A549 (cell line): ENCODE measurements at regions not wholly inside any gene's neighbourhood (a gene's known extent, or its start where the extent isn't known, plus 50 kb on each side); places are given as distances from the start of the nearest gene placed in this dataset.
A peak's percentile ranks its signal among the peaks of the same experiment; 100 is the strongest.

Experiments used
- ATAC-seq, 2 experiments: fragments of 200-7000 bp in 1 of 2; fragments of >200 bp in 1 of 2; cut with Nextera tagmentation in 1 of 2; cut with Tn5 transposase in 1 of 2; 3 replicates each; pipeline versions ENCODE4 v1.8.0 to v1.9.1; 2018 to 2020; ENCODE audit warnings: mild to moderate bottlenecking in 1 of 2, moderate library complexity in 1 of 2
- CTCF ChIA-PET: fragments of 300-600 bp; sonication (Branson Sonifier 250); formaldehyde crosslinking; extraction: SDS; loops from one replicate; lab custom pipeline; 2021; ENCODE audit warnings: antibody characterized with exemption, inconsistent platforms; lab: Yijun Ruan, JAX
- POLR2A ChIA-PET: fragments of 350-600 bp; formaldehyde crosslinking; extraction: SDS; loops from one replicate; lab custom pipeline; 2021; ENCODE audit warnings: antibody characterized with exemption, inconsistent platforms; lab: Yijun Ruan, JAX
- DNase-seq, 2 experiments: peaks; one replicate each; pipeline versions ENCODE4 v3.0.0 to v3.0.0-alpha.2; 2011 to 2016; ENCODE audit warnings: low read depth in 1 of 2, low spot score in 1 of 2
- FAIRE-seq: peaks from 2 replicates; lab custom pipeline; 2011; peaks lifted over from hg19 to GRCh38; lab: Jason Lieb, UNC
- H3K27ac ChIP-seq, 2 experiments: fragments of >200 bp; sonication (Bioruptor Twin); formaldehyde crosslinking; 3 replicates each; pipeline ENCODE4 v1.5.1; 2016 to 2017
- H3K4me1 ChIP-seq: fragments of >200 bp; sonication (Bioruptor Twin); formaldehyde crosslinking; 3 replicates; pipeline ENCODE4 v1.6.1; 2016
- H3K4me2 ChIP-seq: fragments of >200 bp; sonication (Bioruptor Twin); formaldehyde crosslinking; 3 replicates; pipeline ENCODE4 v1.6.1; 2016
- H3K4me3 ChIP-seq: fragments of >200 bp; sonication (Bioruptor Twin); formaldehyde crosslinking; 3 replicates; pipeline ENCODE4 v1.5.1; 2016
- H3K9me3 ChIP-seq: fragments of >200 bp; sonication (Bioruptor Twin); formaldehyde crosslinking; 3 replicates; pipeline ENCODE4 v1.6.1; 2016
- BHLHE40 ChIP-seq: IDR thresholded peaks from 2 replicates; pipeline ENCODE4 v1.6.1; 2012; ENCODE audit warnings: low read depth, low read length, inconsistent platforms
- FOSB ChIP-seq: fragments of 250-450 bp; sonication (Bioruptor Pico); IDR thresholded peaks from 2 replicates; pipeline ENCODE4 v1.5.0; 2020; ENCODE audit warnings: mild to moderate bottlenecking, moderate library complexity
- FOSL2 ChIP-seq, 2 experiments: fragments of 450-650 bp in 1 of 2; fragments of >200 bp in 1 of 2; sonication (Bioruptor Twin) in 1 of 2; formaldehyde crosslinking; IDR thresholded peaks; 2 replicates each; pipeline versions ENCODE4 v1.5.0 to v1.6.1; 2016 to 2020; ENCODE audit warnings: mild to moderate bottlenecking in 1 of 2, moderate library complexity in 1 of 2
- FOXS1 ChIP-seq: fragments of 250-450 bp; sonication (Bioruptor Pico); IDR thresholded peaks from 2 replicates; pipeline ENCODE4 v1.5.0; 2020; ENCODE audit warnings: mild to moderate bottlenecking, moderate library complexity
- GATA3 ChIP-seq: IDR thresholded peaks from 2 replicates; pipeline ENCODE4 v1.6.1; 2012; ENCODE audit warnings: borderline replicate concordance
- HOXA7 ChIP-seq: fragments of 250-450 bp; sonication (Bioruptor Pico); IDR thresholded peaks from 2 replicates; pipeline ENCODE4 v1.5.0; 2020; ENCODE audit warnings: mild to moderate bottlenecking, moderate library complexity
- HOXB13 ChIP-seq: fragments of 250-450 bp; sonication (Bioruptor Pico); IDR thresholded peaks from 2 replicates; pipeline ENCODE4 v1.5.0; 2020; ENCODE audit warnings: low read depth, mild to moderate bottlenecking, moderate library complexity
- HOXB5 ChIP-seq: fragments of 250-450 bp; sonication (Bioruptor Pico); IDR thresholded peaks from 2 replicates; pipeline ENCODE4 v1.5.0; 2020; ENCODE audit warnings: mild to moderate bottlenecking, moderate library complexity
- JUNB ChIP-seq: fragments of >200 bp; sonication (Bioruptor Twin); formaldehyde crosslinking; IDR thresholded peaks from 2 replicates; pipeline ENCODE4 v1.6.1; 2016
- KDM5A ChIP-seq: fragments of 200-600 bp; sonication (generic); IDR thresholded peaks from 2 replicates; pipeline ENCODE4 v1.6.1; 2016; ENCODE audit warnings: antibody characterized with exemption, mild to moderate bottlenecking
- MAZ ChIP-seq: fragments of 150-350 bp; IDR thresholded peaks from 2 replicates; pipeline ENCODE4 v1.6.1; 2014; ENCODE audit warnings: antibody characterized with exemption, low read depth, low read length, borderline replicate concordance
- MYC ChIP-seq: IDR thresholded peaks from 2 replicates; pipeline ENCODE4 v1.6.1; 2012; ENCODE audit warnings: mild to moderate bottlenecking, inconsistent platforms, low read length, improper control_type of control experiment, borderline replicate concordance
- NPAS2 ChIP-seq: fragments of 250-450 bp; sonication (Bioruptor Pico); IDR thresholded peaks from 2 replicates; pipeline ENCODE4 v1.8.0; 2022; ENCODE audit warnings: mild to moderate bottlenecking, moderate library complexity, borderline replicate concordance
- NR3C1 ChIP-seq: fragments of >200 bp; sonication (Bioruptor Twin); formaldehyde crosslinking; IDR thresholded peaks from 3 replicates; pipeline ENCODE4 v1.6.1; 2017
- PHF8 ChIP-seq: fragments of 200-600 bp; sonication (generic); IDR thresholded peaks from 2 replicates; pipeline ENCODE4 v1.6.1; 2016; ENCODE audit warnings: low read depth, mild to moderate bottlenecking, antibody characterized with exemption, moderate library complexity, borderline replicate concordance
- POLR2A ChIP-seq: IDR thresholded peaks from 2 replicates; pipeline ENCODE4 v1.6.1; 2012; ENCODE audit warnings: mild to moderate bottlenecking, low read length
- RAD21 ChIP-seq, 2 experiments: fragments of >200 bp in 1 of 2; sonication (Bioruptor Twin) in 1 of 2; formaldehyde crosslinking in 1 of 2; IDR thresholded peaks in 1 of 2; conservative IDR thresholded peaks in 1 of 2; 2 replicates in 1 of 2; 3 replicates in 1 of 2; pipeline ENCODE4 v1.6.1; 2012 to 2018; ENCODE audit warnings: inconsistent platforms in 1 of 2
- RCOR1 ChIP-seq: fragments of 150-350 bp; IDR thresholded peaks from 2 replicates; pipeline ENCODE4 v1.6.1; 2014; ENCODE audit warnings: antibody characterized with exemption, low read length, low read depth
- RFX5 ChIP-seq: fragments of 450-650 bp; IDR thresholded peaks from 2 replicates; pipeline ENCODE4 v1.7.1; 2014; ENCODE audit warnings: antibody characterized with exemption, mild to moderate bottlenecking, moderate library complexity
- TP53 ChIP-seq: fragments of 250-450 bp; sonication (Bioruptor Pico); IDR thresholded peaks from 2 replicates; pipeline ENCODE4 v1.5.0; 2021; ENCODE audit warnings: mild to moderate bottlenecking, moderate library complexity
- ZNF302 ChIP-seq: fragments of 250-450 bp; sonication (Bioruptor Pico); IDR thresholded peaks from 2 replicates; pipeline ENCODE4 v1.9.0; 2021; ENCODE audit warnings: inconsistent platforms, mild to moderate bottlenecking, moderate library complexity
- WGBS: methylation state at CpG from one replicate; pipeline ENCODE4 v1.1.6; 2017; ENCODE audit errors: missing lambda C conversion rate; 5-methylcytosine and 5-hydroxymethylcytosine counted together
- TF ChIP-seq, protein P1 (sequence below): fragments of 200-600 bp; sonication (generic); IDR thresholded peaks from 2 replicates; pipeline ENCODE4 v1.6.1; 2016; ENCODE audit warnings: antibody characterized with exemption, mild to moderate bottlenecking, moderate library complexity
- TF ChIP-seq, protein P2 (sequence below): fragments of >200 bp; sonication (Bioruptor Twin); formaldehyde crosslinking; IDR thresholded peaks from 2 replicates; pipeline ENCODE4 v1.6.1; 2016
- TF ChIP-seq, protein P3 (sequence below): IDR thresholded peaks from 2 replicates; pipeline ENCODE4 v1.6.1; 2012; ENCODE audit warnings: low read depth, borderline replicate concordance
- TF ChIP-seq, protein P4 (sequence below): fragments of >200 bp; sonication (Bioruptor Twin); formaldehyde crosslinking; IDR thresholded peaks from 3 replicates; pipeline ENCODE4 v1.6.1; 2016
- TF ChIP-seq, protein P5 (sequence below): IDR thresholded peaks from 2 replicates; pipeline ENCODE4 v1.6.1; 2012
- TF ChIP-seq, protein P6 (sequence below): fragments of >200 bp; sonication (Bioruptor Twin); formaldehyde crosslinking; IDR thresholded peaks from 3 replicates; pipeline ENCODE4 v1.5.1; 2016

DNA sequence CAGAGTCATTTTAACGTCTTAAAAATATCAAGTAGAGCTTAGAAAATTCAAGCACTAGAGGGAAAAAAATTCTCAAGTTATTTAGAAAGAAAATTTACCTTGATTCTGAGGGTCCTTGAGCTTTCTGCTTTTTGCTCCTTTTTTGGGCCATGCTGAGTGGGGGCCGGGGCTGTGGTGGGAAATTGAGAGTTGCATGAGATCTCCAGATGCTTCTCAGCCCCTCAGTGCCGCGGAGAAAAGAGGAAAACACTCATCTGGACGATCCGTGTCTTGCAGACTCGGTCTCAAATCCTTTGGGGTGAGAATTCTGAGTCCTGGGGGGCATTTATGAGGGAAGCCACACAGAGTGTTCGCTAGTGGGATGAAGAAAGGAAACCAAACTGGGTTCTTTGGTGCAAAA, 700.8 kb downstream of the TBC1D22A start (continued):
- TF ChIP-seq, protein P1, sequence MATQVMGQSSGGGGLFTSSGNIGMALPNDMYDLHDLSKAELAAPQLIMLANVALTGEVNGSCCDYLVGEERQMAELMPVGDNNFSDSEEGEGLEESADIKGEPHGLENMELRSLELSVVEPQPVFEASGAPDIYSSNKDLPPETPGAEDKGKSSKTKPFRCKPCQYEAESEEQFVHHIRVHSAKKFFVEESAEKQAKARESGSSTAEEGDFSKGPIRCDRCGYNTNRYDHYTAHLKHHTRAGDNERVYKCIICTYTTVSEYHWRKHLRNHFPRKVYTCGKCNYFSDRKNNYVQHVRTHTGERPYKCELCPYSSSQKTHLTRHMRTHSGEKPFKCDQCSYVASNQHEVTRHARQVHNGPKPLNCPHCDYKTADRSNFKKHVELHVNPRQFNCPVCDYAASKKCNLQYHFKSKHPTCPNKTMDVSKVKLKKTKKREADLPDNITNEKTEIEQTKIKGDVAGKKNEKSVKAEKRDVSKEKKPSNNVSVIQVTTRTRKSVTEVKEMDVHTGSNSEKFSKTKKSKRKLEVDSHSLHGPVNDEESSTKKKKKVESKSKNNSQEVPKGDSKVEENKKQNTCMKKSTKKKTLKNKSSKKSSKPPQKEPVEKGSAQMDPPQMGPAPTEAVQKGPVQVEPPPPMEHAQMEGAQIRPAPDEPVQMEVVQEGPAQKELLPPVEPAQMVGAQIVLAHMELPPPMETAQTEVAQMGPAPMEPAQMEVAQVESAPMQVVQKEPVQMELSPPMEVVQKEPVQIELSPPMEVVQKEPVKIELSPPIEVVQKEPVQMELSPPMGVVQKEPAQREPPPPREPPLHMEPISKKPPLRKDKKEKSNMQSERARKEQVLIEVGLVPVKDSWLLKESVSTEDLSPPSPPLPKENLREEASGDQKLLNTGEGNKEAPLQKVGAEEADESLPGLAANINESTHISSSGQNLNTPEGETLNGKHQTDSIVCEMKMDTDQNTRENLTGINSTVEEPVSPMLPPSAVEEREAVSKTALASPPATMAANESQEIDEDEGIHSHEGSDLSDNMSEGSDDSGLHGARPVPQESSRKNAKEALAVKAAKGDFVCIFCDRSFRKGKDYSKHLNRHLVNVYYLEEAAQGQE: no peak
- TF ChIP-seq, all 56 proteins: peak for 0

DNA sequence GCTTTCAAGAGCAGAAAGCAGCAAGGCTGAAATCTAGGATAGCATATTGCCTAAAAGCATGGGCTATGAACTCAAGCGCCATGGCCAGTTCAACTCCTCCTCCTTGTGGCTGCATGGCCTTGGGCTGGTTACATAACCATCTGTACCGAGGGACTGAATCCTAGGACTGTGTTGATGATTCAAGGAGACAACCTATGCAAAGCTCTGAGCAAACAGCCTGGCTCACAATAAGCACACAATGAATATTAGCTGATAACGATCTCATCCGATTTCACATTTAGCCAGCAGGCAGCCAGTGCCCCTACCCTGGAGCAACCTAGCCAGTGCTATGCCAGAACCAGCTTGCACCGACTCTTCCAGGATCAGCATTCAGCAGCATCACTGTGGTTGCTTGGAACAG, 698.4 kb downstream of the TBC1D22A start:
- H3K27ac ChIP-seq: no peak overlapping the region
- no peak overlapping the region for H3K4me3 ChIP-seq
- 34% methylated on average over 5 of the region's 5 CpGs for WGBS
- no peak for FAIRE-seq
- no peaks in the 10 kb centered on the region for H3K4me1 ChIP-seq
- ChIA-PET POLR2A (no interaction called here), CTCF (interaction anchor here (0.6 kb wide), 1 partner anchor 239 kb away, joined by 3 read pairs; no protein-coding TSS in a partner anchor)
- no peak overlapping the region for H3K4me2 ChIP-seq
- peak in 1 of 2 experiments; percentile 21 for DNase-seq
- no peak for TF ChIP-seq HOXB13 (CRISPR knock-in tag)
- TF ChIP-seq HOXB5 (CRISPR knock-in tag): no peak
- TF ChIP-seq, protein P2, sequence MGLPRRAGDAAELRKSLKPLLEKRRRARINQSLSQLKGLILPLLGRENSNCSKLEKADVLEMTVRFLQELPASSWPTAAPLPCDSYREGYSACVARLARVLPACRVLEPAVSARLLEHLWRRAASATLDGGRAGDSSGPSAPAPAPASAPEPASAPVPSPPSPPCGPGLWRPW: no peak
- TF ChIP-seq MYC: no peak
- no peak for TF ChIP-seq FOSL2 (IDR thresholded peaks at IDR 0.05)
- no peak for TF ChIP-seq FOSL2 (CRISPR knock-in tag; IDR thresholded peaks at IDR 0.05)
- no peak for TF ChIP-seq GATA3
- TF ChIP-seq NR3C1: no peak
- no peak for TF ChIP-seq FOSB
- TF ChIP-seq MAZ: no peak
- no peak for TF ChIP-seq NPAS2 (CRISPR knock-in tag)
- TF ChIP-seq POLR2A: no peak
- TF ChIP-seq, protein P3, sequence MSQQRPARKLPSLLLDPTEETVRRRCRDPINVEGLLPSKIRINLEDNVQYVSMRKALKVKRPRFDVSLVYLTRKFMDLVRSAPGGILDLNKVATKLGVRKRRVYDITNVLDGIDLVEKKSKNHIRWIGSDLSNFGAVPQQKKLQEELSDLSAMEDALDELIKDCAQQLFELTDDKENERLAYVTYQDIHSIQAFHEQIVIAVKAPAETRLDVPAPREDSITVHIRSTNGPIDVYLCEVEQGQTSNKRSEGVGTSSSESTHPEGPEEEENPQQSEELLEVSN: no peak
- TF ChIP-seq, protein P4, sequence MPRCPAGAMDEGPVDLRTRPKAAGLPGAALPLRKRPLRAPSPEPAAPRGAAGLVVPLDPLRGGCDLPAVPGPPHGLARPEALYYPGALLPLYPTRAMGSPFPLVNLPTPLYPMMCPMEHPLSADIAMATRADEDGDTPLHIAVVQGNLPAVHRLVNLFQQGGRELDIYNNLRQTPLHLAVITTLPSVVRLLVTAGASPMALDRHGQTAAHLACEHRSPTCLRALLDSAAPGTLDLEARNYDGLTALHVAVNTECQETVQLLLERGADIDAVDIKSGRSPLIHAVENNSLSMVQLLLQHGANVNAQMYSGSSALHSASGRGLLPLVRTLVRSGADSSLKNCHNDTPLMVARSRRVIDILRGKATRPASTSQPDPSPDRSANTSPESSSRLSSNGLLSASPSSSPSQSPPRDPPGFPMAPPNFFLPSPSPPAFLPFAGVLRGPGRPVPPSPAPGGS: no peak
- TF ChIP-seq, protein P5, sequence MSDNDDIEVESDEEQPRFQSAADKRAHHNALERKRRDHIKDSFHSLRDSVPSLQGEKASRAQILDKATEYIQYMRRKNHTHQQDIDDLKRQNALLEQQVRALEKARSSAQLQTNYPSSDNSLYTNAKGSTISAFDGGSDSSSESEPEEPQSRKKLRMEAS: no peak
- no peak for TF ChIP-seq KDM5A
- ATAC-seq: no peak; a peak in 2 of 6 replicates
- H3K9me3 ChIP-seq: no peaks in the 10 kb centered on the region; the same call in 2 of the 3 replicates

DNA sequence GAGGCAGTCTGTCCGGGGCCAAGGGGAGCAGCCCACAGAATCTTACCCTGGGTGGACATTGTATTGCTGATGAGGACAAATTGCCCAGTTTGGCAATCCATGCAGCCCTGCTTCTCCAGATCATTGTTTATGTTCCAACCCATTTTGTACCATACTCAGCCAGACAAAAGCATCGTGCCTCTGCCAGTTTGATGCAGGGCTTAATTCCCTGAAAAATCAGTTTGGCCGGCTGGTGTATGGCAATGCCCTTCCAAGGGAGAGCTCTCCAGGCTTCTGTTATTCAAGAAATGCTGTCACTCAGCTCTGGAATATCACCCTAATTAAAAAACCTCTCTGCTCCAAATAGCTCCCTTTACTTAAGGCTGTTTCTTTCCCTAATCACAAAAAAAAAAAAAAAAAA, 697.7 kb downstream of the TBC1D22A start:
- WGBS: 43% methylated on average over 3 of the region's 3 CpGs
- Histone ChIP-seq H3K4me2 (no peak overlapping the region), H3K9me3 (no peaks in the 10 kb centered on the region; the same call in 2 of the 3 replicates), H3K4me3 (no peak overlapping the region), H3K4me1 (no peaks in the 10 kb centered on the region), H3K27ac (no peak overlapping the region)
- DNase-seq (no peak), FAIRE-seq (no peak), ATAC-seq (no peak)
- POLR2A ChIA-PET: interaction anchor here (0.6 kb wide), 1 partner anchor 41 kb away, joined by 3 read pairs; no protein-coding TSS in a partner anchor
- CTCF ChIA-PET: interaction anchor here (0.6 kb wide), 2 partner anchors 18 to 240 kb away, joined by 3 to 5 read pairs; no protein-coding TSS in a partner anchor
- TF ChIP-seq JUNB (no peak), HOXA7 (CRISPR knock-in tag) (no peak), RFX5 (no peak), ZNF302 (CRISPR knock-in tag) (no peak), BHLHE40 (no peak), RAD21 (conservative IDR thresholded peaks at IDR 0.05 in 1 of 2, IDR thresholded peaks at IDR 0.05 in 1 of 2) (no peak), PHF8 (no peak), FOXS1 (CRISPR knock-in tag) (no peak), NPAS2 (CRISPR knock-in tag) (no peak), HOXB13 (CRISPR knock-in tag) (no peak), RCOR1 (no peak), TP53 (CRISPR knock-in tag) (no peak), NR3C1 (no peak)
- TF ChIP-seq, protein P6, sequence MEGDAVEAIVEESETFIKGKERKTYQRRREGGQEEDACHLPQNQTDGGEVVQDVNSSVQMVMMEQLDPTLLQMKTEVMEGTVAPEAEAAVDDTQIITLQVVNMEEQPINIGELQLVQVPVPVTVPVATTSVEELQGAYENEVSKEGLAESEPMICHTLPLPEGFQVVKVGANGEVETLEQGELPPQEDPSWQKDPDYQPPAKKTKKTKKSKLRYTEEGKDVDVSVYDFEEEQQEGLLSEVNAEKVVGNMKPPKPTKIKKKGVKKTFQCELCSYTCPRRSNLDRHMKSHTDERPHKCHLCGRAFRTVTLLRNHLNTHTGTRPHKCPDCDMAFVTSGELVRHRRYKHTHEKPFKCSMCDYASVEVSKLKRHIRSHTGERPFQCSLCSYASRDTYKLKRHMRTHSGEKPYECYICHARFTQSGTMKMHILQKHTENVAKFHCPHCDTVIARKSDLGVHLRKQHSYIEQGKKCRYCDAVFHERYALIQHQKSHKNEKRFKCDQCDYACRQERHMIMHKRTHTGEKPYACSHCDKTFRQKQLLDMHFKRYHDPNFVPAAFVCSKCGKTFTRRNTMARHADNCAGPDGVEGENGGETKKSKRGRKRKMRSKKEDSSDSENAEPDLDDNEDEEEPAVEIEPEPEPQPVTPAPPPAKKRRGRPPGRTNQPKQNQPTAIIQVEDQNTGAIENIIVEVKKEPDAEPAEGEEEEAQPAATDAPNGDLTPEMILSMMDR: no peak
- TF ChIP-seq, protein P4: no peak
